Muscle of leg (tissue), 3 donors: ENCODE measurements at regions not wholly inside any gene's neighbourhood (a gene's known extent, or its start where the extent isn't known, plus 50 kb on each side); places are given as distances from the start of the nearest gene placed in this dataset.

Experiments
- DNase-seq: peaks from one replicate; pipeline ENCODE4 v3.0.0; 2013
- H3K27ac ChIP-seq: one replicate; pipeline ENCODE4 v1.5.1; 2013; ENCODE audit warnings: mild to moderate bottlenecking, low read length, control low read depth
- H3K27me3 ChIP-seq: one replicate; pipeline ENCODE4 v1.6.1; 2013; ENCODE audit warnings: low read length; ENCODE audit not compliant: control insufficient read depth, insufficient read depth
- H3K36me3 ChIP-seq: one replicate; pipeline ENCODE4 v1.6.1; 2013; ENCODE audit warnings: low read length; ENCODE audit not compliant: control insufficient read depth, insufficient read depth
- H3K4me1 ChIP-seq: one replicate; pipeline ENCODE4 v1.6.1; 2013; ENCODE audit warnings: low read length; ENCODE audit not compliant: control insufficient read depth, insufficient read depth
- H3K4me3 ChIP-seq: one replicate; pipeline ENCODE4 v1.5.1; 2013; ENCODE audit warnings: low read length, control low read depth
- H3K9me3 ChIP-seq: replicated peaks from 2 replicates; pipeline ENCODE4 v1.6.1; 2013; ENCODE audit warnings: low read depth, low read length; ENCODE audit not compliant: control insufficient read depth
- WGBS: methylation state at CpG from one replicate; pipeline ENCODE4 v1.1.5; 2013; ENCODE audit warnings: missing lambda C conversion rate; ENCODE audit not compliant: insufficient coverage; 5-methylcytosine and 5-hydroxymethylcytosine counted together

GRCh38 chr20:20824924-20825584 lies 112.6 kb upstream of the RALGAPA2 start:
- peaks cover 13% of the 10 kb centered on the region for H3K27me3 ChIP-seq
- H3K27ac ChIP-seq: no peak overlapping the region
- no peaks in the 10 kb centered on the region for H3K36me3 ChIP-seq
- H3K9me3 ChIP-seq: no peaks in the 10 kb centered on the region
- WGBS: 0% methylated on average over 7 of the region's 18 CpGs
- DNase-seq: peak; percentile 76
- H3K4me1 ChIP-seq: peaks cover 2% of the 10 kb centered on the region
- no peak overlapping the region for H3K4me3 ChIP-seq

GRCh38 chr20:20823476-20823881 lies 111.0 kb upstream of the RALGAPA2 start:
- Histone ChIP-seq H3K4me1 (peaks cover 2% of the 10 kb centered on the region), H3K4me3 (no peak overlapping the region), H3K27me3 (peaks cover 13% of the 10 kb centered on the region), H3K9me3 (no peaks in the 10 kb centered on the region), H3K36me3 (no peaks in the 10 kb centered on the region), H3K27ac (no peak overlapping the region)
- no peak for DNase-seq
- 85% methylated on average over 11 of the region's 11 CpGs for WGBS

- Histone ChIP-seq H3K27ac (no peak overlapping the region), H3K36me3 (no peaks in the 10 kb centered on the region), H3K4me1 (peaks cover 2% of the 10 kb centered on the region), H3K27me3 (peaks cover 11% of the 10 kb centered on the region), H3K9me3 (no peaks in the 10 kb centered on the region), H3K4me3 (no peak overlapping the region)
- DNase-seq: no peak
- WGBS: 41% methylated on average over 5 of the region's 12 CpGs
These were observed 109.2 kb upstream of the RALGAPA2 start for GRCh38 chr20:20821484-20822260.

GRCh38 chr20:20820785-20821483 lies 108.5 kb upstream of the RALGAPA2 start:
- peaks cover 11% of the 10 kb centered on the region for H3K27me3 ChIP-seq
- no peak overlapping the region for H3K4me3 ChIP-seq
- H3K4me1 ChIP-seq: peaks cover 2% of the 10 kb centered on the region
- no CpG with 5 or more reads among the region's 9 CpGs for WGBS
- no peaks in the 10 kb centered on the region for H3K36me3 ChIP-seq
- no peaks in the 10 kb centered on the region for H3K9me3 ChIP-seq
- DNase-seq: no peak
- no peak overlapping the region for H3K27ac ChIP-seq

- DNase-seq: no peak
- WGBS: 49% methylated on average over 3 of the region's 10 CpGs
- Histone ChIP-seq H3K4me3 (no peak overlapping the region), H3K4me1 (peaks cover 2% of the 10 kb centered on the region), H3K27me3 (peaks cover 11% of the 10 kb centered on the region), H3K9me3 (no peaks in the 10 kb centered on the region), H3K27ac (no peak overlapping the region), H3K36me3 (no peaks in the 10 kb centered on the region)
These were observed 107.7 kb upstream of the RALGAPA2 start for GRCh38 chr20:20820104-20820503.

- Histone ChIP-seq H3K4me1 (peaks cover 2% of the 10 kb centered on the region), H3K4me3 (no peak overlapping the region), H3K36me3 (no peaks in the 10 kb centered on the region), H3K27me3 (peaks cover 11% of the 10 kb centered on the region), H3K9me3 (no peaks in the 10 kb centered on the region), H3K27ac (no peak overlapping the region)
- DNase-seq: no peak
- 16% methylated on average over 3 of the region's 4 CpGs for WGBS
These were observed 104.7 kb upstream of the RALGAPA2 start for GRCh38 chr20:20816969-20817755.

- no CpG with 5 or more reads among the region's 4 CpGs for WGBS
- H3K4me1 ChIP-seq: peaks cover 2% of the 10 kb centered on the region
- H3K9me3 ChIP-seq: no peaks in the 10 kb centered on the region
These were observed 103.4 kb upstream of the RALGAPA2 start for GRCh38 chr20:20815711-20816455.

GRCh38 chr20:20814685-20815084 lies 102.2 kb upstream of the RALGAPA2 start:
- Histone ChIP-seq H3K27ac (no peak overlapping the region), H3K36me3 (no peaks in the 10 kb centered on the region), H3K27me3 (peaks cover 3% of the 10 kb centered on the region), H3K4me1 (no peaks in the 10 kb centered on the region), H3K9me3 (no peaks in the 10 kb centered on the region), H3K4me3 (no peak overlapping the region)
- no peak for DNase-seq
- WGBS: 68% methylated on average over 3 of the region's 4 CpGs

More at GRCh38 chr20:20815711-20816455, 103.4 kb upstream of the RALGAPA2 start:
- no peak for DNase-seq
- Histone ChIP-seq H3K4me3 (no peak overlapping the region), H3K27ac (no peak overlapping the region), H3K27me3 (peaks cover 7% of the 10 kb centered on the region), H3K36me3 (no peaks in the 10 kb centered on the region)

GRCh38 chr20:20812136-20812535 lies 99.7 kb upstream of the RALGAPA2 start:
- Histone ChIP-seq H3K36me3 (no peaks in the 10 kb centered on the region), H3K9me3 (no peaks in the 10 kb centered on the region), H3K4me3 (no peak overlapping the region), H3K4me1 (no peaks in the 10 kb centered on the region), H3K27me3 (no peaks in the 10 kb centered on the region), H3K27ac (no peak overlapping the region)
- DNase-seq: no peak
- 83% methylated on average over 1 of the region's 5 CpGs for WGBS
